B cell (primary cell): ENCODE measurements at regions not wholly inside any gene's neighbourhood (a gene's known extent, or its start where the extent isn't known, plus 50 kb on each side); places are given as distances from the start of the nearest gene placed in this dataset.

Experiments used
- CTCF ChIP-seq: fragments of 200-600 bp; IDR thresholded peaks from one replicate; pipeline ENCODE4 v1.8.0; 2022; ENCODE audit warnings: antibody characterized with exemption, mild to moderate bottlenecking
- EZH2 ChIP-seq: IDR thresholded peaks from 2 replicates; pipeline ENCODE4 v1.6.1; 2012; ENCODE audit warnings: borderline replicate concordance, low read depth, mild to moderate bottlenecking, moderate library complexity, low read length; ENCODE audit not compliant: insufficient read depth, poor library complexity, severe bottlenecking

GRCh38 chr12:89098441-89099112 is 253.7 kb downstream of the DUSP6 start:
- TF ChIP-seq CTCF (no peak), EZH2 (no peak)
